Body of pancreas (tissue), 4 donors: ENCODE measurements at regions not wholly inside any gene's neighbourhood (a gene's known extent, or its start where the extent isn't known, plus 50 kb on each side); places are given as distances from the start of the nearest gene placed in this dataset.

ENCODE experiments used
- ATAC-seq: fragments of 150-250 bp; one replicate; pipeline ENCODE4 v1.9.1; 2016
- DNase-seq, 4 donors: peaks; one replicate each; pipeline ENCODE4 v3.0.0-alpha.2; 2019
- H3K27ac ChIP-seq, 4 donors: fragments of 200-600 bp; sonication (generic); 1 replicate in 3 of 4; 2 replicates in 1 of 4; pipeline versions ENCODE4 v1.5.1 to v1.6.1; 2016 to 2019; ENCODE audit warnings: mild to moderate bottlenecking in 1 of 4, mixed read lengths in 1 of 4, moderate library complexity in 1 of 4
- H3K27me3 ChIP-seq, 2 donors: fragments of 200-600 bp; sonication (generic); one replicate each; pipeline ENCODE4 v1.6.0; 2016; ENCODE audit warnings: mild to moderate bottlenecking in 1 of 2
- H3K36me3 ChIP-seq, 2 donors: fragments of 200-600 bp; sonication (generic); replicated peaks in 1 of 2; 2 replicates each; pipeline ENCODE4 v1.5.1; 2016; ENCODE audit warnings: low read depth in 2 of 2; ENCODE audit not compliant: insufficient read depth in 1 of 2
- H3K4me1 ChIP-seq: fragments of 200-600 bp; sonication (generic); one replicate; pipeline ENCODE4 v1.6.0; 2016
- H3K4me3 ChIP-seq, 2 donors: fragments of 200-600 bp; sonication (generic); 1 replicate in 1 of 2; 2 replicates in 1 of 2; pipeline ENCODE4 v1.5.1; 2016 to 2019
- H3K9me3 ChIP-seq, 3 donors: fragments of 200-600 bp; sonication (generic); 1 replicate in 2 of 3; 2 replicates in 1 of 3; pipeline ENCODE4 v1.5.1; 2016
- POLR2A ChIP-seq, 3 donors: fragments of 450-650 bp; IDR thresholded peaks; one replicate each; pipeline ENCODE4 v1.6.1; 2016; ENCODE audit warnings: antibody characterized with exemption in 3 of 3, mild to moderate bottlenecking in 2 of 3
- WGBS, 2 donors: methylation state at CpG; one replicate each; pipeline ENCODE4 v1.1.5; 2017; 5-methylcytosine and 5-hydroxymethylcytosine counted together
- intact Hi-C: fragments of 100-400 bp; cut with DNase I; formaldehyde crosslinking; loops from one replicate; pipeline ENCODE4 v1.15.1; 2023
- TF ChIP-seq, protein P1 (sequence below), 7 experiments: fragments of 450-650 bp in 4 of 7; fragments of 200-600 bp in 3 of 7; sonication (generic) in 3 of 7; IDR thresholded peaks; one replicate each; pipeline ENCODE4 v1.5.1; 2016 to 2019; ENCODE audit warnings: antibody characterized with exemption in 7 of 7

- Histone ChIP-seq H3K4me3 (no peak overlapping the region), H3K4me1 (no peaks in the 10 kb centered on the region), H3K27me3 (no peaks in the 10 kb centered on the region), H3K27ac (no peak overlapping the region), H3K9me3 (no peaks in the 10 kb centered on the region), H3K36me3 (no peaks in the 10 kb centered on the region)
- intact Hi-C loops: no loop called here
- TF ChIP-seq POLR2A (IDR thresholded peaks at IDR 0.05): no peak
- TF ChIP-seq, protein P1, sequence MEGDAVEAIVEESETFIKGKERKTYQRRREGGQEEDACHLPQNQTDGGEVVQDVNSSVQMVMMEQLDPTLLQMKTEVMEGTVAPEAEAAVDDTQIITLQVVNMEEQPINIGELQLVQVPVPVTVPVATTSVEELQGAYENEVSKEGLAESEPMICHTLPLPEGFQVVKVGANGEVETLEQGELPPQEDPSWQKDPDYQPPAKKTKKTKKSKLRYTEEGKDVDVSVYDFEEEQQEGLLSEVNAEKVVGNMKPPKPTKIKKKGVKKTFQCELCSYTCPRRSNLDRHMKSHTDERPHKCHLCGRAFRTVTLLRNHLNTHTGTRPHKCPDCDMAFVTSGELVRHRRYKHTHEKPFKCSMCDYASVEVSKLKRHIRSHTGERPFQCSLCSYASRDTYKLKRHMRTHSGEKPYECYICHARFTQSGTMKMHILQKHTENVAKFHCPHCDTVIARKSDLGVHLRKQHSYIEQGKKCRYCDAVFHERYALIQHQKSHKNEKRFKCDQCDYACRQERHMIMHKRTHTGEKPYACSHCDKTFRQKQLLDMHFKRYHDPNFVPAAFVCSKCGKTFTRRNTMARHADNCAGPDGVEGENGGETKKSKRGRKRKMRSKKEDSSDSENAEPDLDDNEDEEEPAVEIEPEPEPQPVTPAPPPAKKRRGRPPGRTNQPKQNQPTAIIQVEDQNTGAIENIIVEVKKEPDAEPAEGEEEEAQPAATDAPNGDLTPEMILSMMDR (IDR thresholded peaks at IDR 0.05): no peak
- DNase-seq: no peak
- 83 to 86% methylated on average over 1 of the region's 1 CpG for WGBS, 2 donors
- ATAC-seq: no peak
Measured at GRCh38 chr11:97722065-97722464, 1298.7 kb upstream of the CNTN5 start.

DNA sequence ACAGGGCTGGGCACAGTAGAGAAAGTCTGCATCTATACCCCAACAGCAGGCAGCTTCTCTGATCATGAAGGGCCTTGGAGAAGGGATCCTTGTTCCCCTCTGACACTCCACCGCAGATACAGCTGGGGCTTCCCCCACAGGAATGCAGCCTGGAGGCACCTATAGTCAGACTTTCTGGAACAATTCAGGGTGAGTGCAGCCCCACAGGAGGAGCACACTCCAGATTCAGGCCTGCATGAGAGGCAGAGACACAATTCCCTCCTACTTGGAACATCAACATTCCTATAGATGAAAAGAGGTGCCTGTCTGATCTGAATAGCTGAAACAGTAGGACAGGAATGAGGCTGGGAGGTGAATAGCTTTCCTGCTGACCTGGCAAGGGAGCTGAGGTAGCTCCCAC is 1298.0 kb upstream of the CNTN5 start:
- Histone ChIP-seq H3K27ac (no peak overlapping the region), H3K4me3 (no peak overlapping the region), H3K27me3 (no peaks in the 10 kb centered on the region), H3K9me3 (no peaks in the 10 kb centered on the region), H3K4me1 (no peaks in the 10 kb centered on the region), H3K36me3 (no peaks in the 10 kb centered on the region)
- DNase-seq (no peak), ATAC-seq (no peak)
- WGBS, 2 donors: 93 to 100% methylated on average over 1 of the region's 1 CpG
- TF ChIP-seq, protein P1 (IDR thresholded peaks at IDR 0.05): no peak
- no peak for TF ChIP-seq POLR2A (IDR thresholded peaks at IDR 0.05)
- intact Hi-C loops: no loop called here

DNA sequence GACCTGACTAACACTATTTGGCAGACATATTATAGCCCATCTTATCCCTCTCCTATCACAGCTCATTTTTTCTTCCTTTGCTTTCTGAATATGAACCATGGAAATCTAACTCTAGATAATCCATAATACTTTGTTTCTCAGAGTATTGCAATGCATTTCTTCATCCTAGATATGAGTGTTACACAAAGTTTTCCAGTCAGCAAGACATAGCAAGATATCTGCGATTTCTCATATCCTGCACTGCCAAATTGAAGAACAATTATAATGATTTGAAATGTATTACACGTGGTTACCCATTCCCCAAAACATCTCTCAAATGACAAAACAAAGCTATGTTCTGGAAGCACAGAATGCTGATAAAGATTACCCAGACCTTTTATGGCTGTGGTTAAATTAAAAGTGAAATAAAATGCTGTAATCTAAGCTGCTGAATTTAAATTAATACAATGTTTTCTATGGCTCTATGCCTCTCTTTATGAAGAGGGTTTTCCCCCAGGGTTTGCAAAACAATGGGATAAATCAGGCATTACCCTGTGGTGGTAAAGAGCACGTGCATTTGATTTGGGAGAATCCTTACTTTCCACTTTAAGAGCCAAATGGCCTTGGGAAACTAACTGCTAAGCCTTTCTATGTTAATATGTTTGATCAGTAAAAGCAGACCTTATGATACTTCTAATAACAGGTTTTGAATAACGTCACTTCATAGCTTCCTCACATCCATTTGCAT is 1291.0 kb upstream of the CNTN5 start:
- Histone ChIP-seq H3K4me3 (no peak overlapping the region), H3K4me1 (no peaks in the 10 kb centered on the region), H3K27ac (no peak overlapping the region), H3K36me3 (no peaks in the 10 kb centered on the region), H3K9me3 (no peaks in the 10 kb centered on the region), H3K27me3 (no peaks in the 10 kb centered on the region)
- 40 to 46% methylated on average over 4 of the region's 4 CpGs for WGBS, 2 donors
- intact Hi-C loops: no loop called here
- DNase-seq (no peak), ATAC-seq (no peak)
- TF ChIP-seq, protein P1 (IDR thresholded peaks at IDR 0.05): no peak

- Histone ChIP-seq H3K4me1 (no peaks in the 10 kb centered on the region), H3K36me3 (no peaks in the 10 kb centered on the region), H3K27ac (no peak overlapping the region), H3K4me3 (no peak overlapping the region), H3K9me3 (no peaks in the 10 kb centered on the region), H3K27me3 (no peaks in the 10 kb centered on the region)
- no peak for TF ChIP-seq POLR2A (IDR thresholded peaks at IDR 0.05)
- TF ChIP-seq, protein P1 (IDR thresholded peaks at IDR 0.05): no peak
- WGBS, 2 donors: 17 to 19% methylated on average over 1 of the region's 1 CpG
- intact Hi-C loops: no loop called here
- ATAC-seq (no peak), DNase-seq (no peak)
Measured at GRCh38 chr11:97732011-97732632, 1288.6 kb upstream of the CNTN5 start.

- Histone ChIP-seq H3K27ac (no peak overlapping the region), H3K9me3 (no peaks in the 10 kb centered on the region), H3K4me3 (no peak overlapping the region), H3K4me1 (no peaks in the 10 kb centered on the region), H3K27me3 (no peaks in the 10 kb centered on the region), H3K36me3 (no peaks in the 10 kb centered on the region)
- DNase-seq: no peak
- no peak for ATAC-seq
- WGBS, 2 donors: 67 to 81% methylated on average over 2 of the region's 2 CpGs
- no peak for TF ChIP-seq POLR2A (IDR thresholded peaks at IDR 0.05)
- TF ChIP-seq, protein P1 (IDR thresholded peaks at IDR 0.05): no peak
- intact Hi-C loops: no loop called here
Measured at GRCh38 chr11:97738751-97739150, 1282.0 kb upstream of the CNTN5 start.
